ENCODE measurements at regions not wholly inside any gene's neighbourhood (a gene's known extent, or its start where the extent isn't known, plus 50 kb on each side); places are given as distances from the start of the nearest gene placed in this dataset.

DNA sequence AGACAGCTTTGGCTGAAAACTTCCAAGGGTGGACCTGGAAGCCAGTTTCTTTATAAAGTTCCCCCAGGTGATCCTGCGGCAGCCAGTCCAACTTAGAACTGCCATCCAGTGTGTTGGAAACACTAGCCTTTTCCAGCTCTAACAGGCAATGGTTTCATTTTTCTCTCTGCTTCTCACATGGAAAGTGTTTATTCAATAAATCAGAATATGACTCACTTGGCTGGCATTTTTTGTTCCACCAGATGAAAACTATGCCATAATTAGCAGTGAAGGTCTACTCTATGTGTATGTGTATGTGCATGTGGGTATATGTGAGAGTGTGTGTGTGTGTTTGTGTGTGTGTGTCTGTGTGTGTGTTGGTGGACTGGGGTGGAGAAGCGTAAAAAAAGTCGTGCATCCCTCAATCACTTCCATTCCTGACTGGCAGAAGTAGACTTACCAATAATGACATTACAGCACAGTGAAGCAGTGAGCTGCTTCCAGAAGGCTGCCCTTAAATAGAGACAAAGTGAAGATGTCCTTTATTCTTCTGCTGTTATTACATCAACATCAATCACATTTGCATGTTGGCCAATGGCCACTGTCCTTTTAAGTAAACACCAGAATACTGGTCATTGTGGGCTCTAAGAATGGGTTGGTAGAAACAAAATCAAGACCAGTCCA lies 90.9 kb upstream of the SETBP1 start:
- Mint-ChIP-seq H3K27ac (no peak overlapping the region), H3K4me1 (no peaks in the 10 kb centered on the region), H3K27me3 (peaks cover 0 to 7% (median 0%) of the 10 kb centered on the region in 3 donors), H3K9me3 (no peaks in the 10 kb centered on the region), H3K4me3 (no peak overlapping the region), H3K36me3 (no peaks in the 10 kb centered on the region)
- no peak for DNase-seq
- no peak for ATAC-seq (ENCODE audit: low read depth in 2 of 2)

DNA sequence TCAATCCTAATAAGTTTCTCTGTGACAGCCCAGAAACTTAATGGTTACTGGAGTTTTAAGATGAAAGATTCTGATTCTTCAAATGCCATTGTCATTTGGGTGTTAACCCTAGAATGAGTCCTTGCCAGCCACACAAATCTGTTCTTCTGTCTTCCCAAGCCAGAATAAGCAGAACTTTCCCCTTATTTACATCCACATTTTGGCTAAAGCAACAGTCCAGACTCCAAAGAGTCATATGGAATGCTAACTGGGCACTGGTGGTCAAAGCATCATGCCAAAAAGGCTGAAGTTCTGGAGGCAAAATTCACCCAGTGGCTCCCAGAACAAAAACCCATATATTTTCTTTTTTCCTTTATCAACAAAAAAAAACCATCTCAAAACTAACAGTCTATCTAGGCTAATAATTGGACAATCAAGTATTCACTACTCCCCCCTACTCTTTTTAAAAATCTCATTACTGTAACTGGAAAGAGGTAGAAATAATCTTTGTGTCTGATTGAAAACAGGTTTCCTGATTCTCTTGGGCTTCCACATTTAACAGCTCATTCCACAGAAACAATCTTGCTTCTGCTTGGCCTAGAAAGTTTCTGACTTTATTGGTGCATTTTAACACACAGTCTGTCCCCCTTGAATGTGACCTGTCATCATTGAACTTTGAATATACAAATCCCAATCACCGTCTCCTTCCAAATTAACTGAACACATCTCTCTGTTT lies 89.6 kb upstream of the SETBP1 start:
- Mint-ChIP-seq H3K27me3 (peaks cover 0 to 7% (median 0%) of the 10 kb centered on the region in 3 donors), H3K4me3 (no peak overlapping the region), H3K27ac (peak overlapping the region in 1 of 6 donors; percentile 6), H3K4me1 (no peaks in the 10 kb centered on the region), H3K9me3 (no peaks in the 10 kb centered on the region), H3K36me3 (no peaks in the 10 kb centered on the region)
- DNase-seq (no peak), ATAC-seq (ENCODE audit: low read depth in 2 of 2) (no peak)

DNA sequence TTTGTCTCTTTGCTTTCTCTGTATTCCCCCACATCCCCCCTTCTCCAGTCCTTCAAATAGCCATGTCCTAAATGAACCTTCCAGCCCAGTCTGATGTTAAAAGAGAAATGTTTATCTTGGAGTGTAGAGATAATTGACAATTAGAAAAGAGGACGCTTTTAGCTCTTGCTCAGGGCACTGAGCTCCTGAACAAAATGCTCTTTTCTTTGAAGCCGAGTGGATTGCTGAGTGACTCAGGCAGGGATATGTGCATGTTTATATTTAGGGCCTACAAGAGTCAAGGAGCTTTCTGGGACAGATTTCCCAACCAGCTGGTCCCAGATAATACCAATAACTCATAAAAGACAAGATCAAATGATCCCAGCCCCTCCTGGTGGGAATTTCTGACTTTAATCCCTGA lies 88.0 kb upstream of the SETBP1 start:
- Mint-ChIP-seq H3K9me3 (no peaks in the 10 kb centered on the region), H3K4me3 (no peak overlapping the region), H3K27me3 (peaks cover 0 to 7% (median 0%) of the 10 kb centered on the region in 3 donors), H3K36me3 (no peaks in the 10 kb centered on the region), H3K4me1 (peaks cover 6 to 12% (median 11%) of the 10 kb centered on the region in 3 donors), H3K27ac (no peak overlapping the region)
- ATAC-seq (ENCODE audit: low read depth in 2 of 2) (no peak), DNase-seq (no peak)

DNA sequence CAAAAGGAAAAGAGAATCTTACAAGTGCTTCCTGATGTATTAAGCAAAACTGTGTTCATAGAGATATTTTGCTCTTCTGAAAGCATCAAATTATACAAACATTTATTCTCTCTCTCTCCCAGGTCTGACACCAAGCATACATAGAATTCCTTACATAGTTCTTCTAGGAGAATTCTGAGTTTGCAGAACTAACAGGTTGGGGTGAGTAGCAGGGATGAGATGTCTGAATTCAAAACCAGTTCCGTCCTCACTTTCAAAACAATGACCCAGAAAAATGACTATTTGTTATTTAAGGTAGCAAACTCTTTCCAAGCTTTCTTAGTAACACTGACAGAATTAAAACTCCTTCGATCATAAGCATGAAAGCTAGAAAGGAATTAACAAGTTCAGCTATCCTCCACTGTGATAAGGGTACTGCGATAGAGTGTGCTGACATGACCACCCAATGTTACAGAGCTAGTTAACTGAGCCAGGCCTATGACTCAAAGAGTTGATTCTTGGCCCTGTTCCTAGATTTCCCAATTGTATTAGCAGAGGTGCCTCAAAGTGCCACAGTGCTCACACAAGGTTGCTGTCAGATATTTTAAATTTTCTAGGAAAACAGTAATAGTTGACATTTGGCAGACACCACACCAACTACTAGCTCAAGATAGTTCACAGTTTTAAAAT lies 85.8 kb upstream of the SETBP1 start:
- Mint-ChIP-seq H3K4me1 (peaks cover 6 to 15% (median 12%) of the 10 kb centered on the region in 3 donors), H3K9me3 (no peaks in the 10 kb centered on the region), H3K27me3 (peaks cover 0 to 7% (median 0%) of the 10 kb centered on the region in 3 donors), H3K27ac (no peak overlapping the region), H3K4me3 (no peak overlapping the region), H3K36me3 (no peaks in the 10 kb centered on the region)
- ATAC-seq (ENCODE audit: low read depth in 2 of 2) = no peak
- DNase-seq = no peak

DNA sequence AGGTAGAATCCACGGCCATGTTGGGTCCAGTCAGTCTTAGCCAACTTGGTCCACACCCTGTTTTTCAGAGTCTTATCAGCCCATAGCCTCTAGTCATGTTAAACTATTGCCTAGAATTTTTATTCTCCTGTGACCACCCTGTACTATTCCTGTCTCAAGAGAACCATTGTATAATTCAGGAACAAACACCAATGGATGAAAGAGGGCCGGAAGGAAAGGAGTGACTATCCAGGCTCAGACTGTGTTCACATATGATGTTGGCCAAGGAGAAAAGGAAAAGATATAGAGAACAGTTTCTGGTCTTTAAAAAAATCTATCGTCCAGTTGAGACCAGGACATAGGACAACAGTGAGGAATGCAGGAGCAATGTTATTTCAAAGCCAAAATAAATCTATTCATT lies 82.9 kb upstream of the SETBP1 start:
- no peaks in the 10 kb centered on the region for H3K36me3 Mint-ChIP-seq
- H3K9me3 Mint-ChIP-seq = no peaks in the 10 kb centered on the region
- no peak for DNase-seq
- H3K4me3 Mint-ChIP-seq = no peak overlapping the region
- ATAC-seq (ENCODE audit: low read depth in 2 of 2) = no peak
- H3K27me3 Mint-ChIP-seq = peaks cover 0 to 7% (median 0%) of the 10 kb centered on the region in 3 donors
- peaks cover 10 to 18% (median 15%) of the 10 kb centered on the region in 3 donors for H3K4me1 Mint-ChIP-seq
- no peak overlapping the region for H3K27ac Mint-ChIP-seq

DNA sequence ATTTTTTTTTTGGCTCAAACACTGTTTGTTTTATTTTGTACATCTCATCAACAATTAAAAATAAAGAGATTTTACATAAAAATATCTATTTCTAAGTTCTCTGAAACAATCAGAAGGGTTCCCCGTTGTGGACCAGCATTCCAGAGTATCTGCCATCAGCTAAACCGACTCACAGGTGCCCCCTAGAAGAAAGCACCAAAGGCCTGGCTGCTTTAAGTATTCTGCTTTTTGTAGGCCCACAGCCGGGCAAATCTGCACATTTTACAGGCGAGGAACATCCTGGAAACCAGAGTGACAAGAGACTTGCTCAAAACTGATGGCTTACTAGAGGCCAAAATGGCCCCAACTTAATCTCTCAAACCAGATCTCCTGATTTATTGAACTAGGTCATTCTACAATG lies 82.2 kb upstream of the SETBP1 start:
- DNase-seq = no peak
- H3K9me3 Mint-ChIP-seq = no peaks in the 10 kb centered on the region
- no peak overlapping the region for H3K27ac Mint-ChIP-seq
- H3K4me1 Mint-ChIP-seq = peaks cover 12 to 22% (median 18%) of the 10 kb centered on the region in 3 donors
- ATAC-seq (ENCODE audit: low read depth in 2 of 2) = no peak
- H3K36me3 Mint-ChIP-seq = no peaks in the 10 kb centered on the region
- no peak overlapping the region for H3K4me3 Mint-ChIP-seq
- H3K27me3 Mint-ChIP-seq = peaks cover 0 to 5% (median 0%) of the 10 kb centered on the region in 3 donors

DNA sequence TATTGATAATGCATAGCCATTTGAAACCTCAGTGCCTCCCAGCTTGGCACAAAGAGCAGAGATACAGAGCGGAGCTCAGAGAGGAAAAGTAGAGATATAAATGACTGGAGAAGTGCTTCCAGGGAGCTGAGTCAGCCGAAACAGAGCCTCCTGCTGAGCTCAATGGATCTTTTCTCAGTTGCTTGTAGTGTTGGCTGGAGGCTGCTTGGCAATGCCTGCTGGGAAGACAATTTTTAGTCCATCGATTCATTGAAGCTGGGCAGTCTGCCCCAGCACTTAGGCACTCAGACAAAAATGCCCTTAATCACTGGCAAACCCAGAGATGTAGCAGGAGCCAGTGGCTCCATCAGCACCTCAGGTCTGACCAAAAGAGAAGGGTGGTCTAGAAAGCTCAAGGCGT lies 81.3 kb upstream of the SETBP1 start:
- Mint-ChIP-seq H3K9me3 (no peaks in the 10 kb centered on the region), H3K27me3 (no peaks in the 10 kb centered on the region), H3K4me3 (no peak overlapping the region), H3K27ac (no peak overlapping the region), H3K4me1 (peaks cover 12 to 22% (median 18%) of the 10 kb centered on the region in 3 donors), H3K36me3 (no peaks in the 10 kb centered on the region)
- DNase-seq (no peak), ATAC-seq (ENCODE audit: low read depth in 2 of 2) (no peak)

DNA sequence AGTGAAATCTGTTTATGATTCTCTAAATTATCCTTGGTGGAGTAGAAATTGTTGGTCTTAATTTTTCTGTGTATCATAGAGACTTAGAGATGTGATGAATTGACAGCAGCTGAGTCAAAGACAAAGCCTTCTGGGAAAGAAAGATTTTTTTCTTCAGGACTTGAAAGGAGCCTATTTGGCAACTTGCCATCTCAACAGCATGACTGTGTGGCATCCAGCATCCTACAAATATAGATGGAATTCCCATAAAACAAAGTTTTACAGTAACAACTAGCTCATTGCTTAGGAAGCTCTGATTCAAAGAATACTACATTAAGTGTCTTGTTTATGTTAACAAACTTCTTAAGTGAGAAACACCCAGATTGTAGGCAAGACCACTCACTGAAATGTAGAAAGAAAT lies 79.2 kb upstream of the SETBP1 start:
- no peak for ATAC-seq (ENCODE audit: low read depth in 2 of 2)
- no peak overlapping the region for H3K4me3 Mint-ChIP-seq
- no peaks in the 10 kb centered on the region for H3K36me3 Mint-ChIP-seq
- H3K27me3 Mint-ChIP-seq = no peaks in the 10 kb centered on the region
- H3K9me3 Mint-ChIP-seq = no peaks in the 10 kb centered on the region
- no peak for DNase-seq
- peaks cover 12 to 22% (median 18%) of the 10 kb centered on the region in 3 donors for H3K4me1 Mint-ChIP-seq
- H3K27ac Mint-ChIP-seq = no peak overlapping the region

DNA sequence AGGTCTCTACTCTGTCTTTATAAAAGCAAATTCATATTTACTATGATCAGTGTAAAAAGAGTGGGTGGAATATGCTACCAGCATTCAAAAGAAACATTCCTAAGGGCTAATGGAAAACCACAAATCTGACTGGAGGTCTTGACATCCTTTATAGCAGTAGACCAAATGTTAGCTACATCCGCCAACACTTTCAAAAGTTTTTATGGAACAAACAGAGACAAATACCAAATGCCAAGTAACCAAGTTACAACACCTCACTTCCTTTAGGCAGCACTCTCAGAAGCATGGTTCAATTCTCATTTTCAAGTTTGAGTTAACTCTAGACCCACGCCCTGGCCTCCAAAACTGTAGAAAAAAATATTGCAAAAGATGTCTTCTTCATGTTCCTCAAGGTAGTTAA lies 78.3 kb upstream of the SETBP1 start:
- ATAC-seq (ENCODE audit: low read depth in 2 of 2) (no peak), DNase-seq (no peak)
- Mint-ChIP-seq H3K36me3 (no peaks in the 10 kb centered on the region), H3K4me3 (no peak overlapping the region), H3K27ac (no peak overlapping the region), H3K4me1 (peaks cover 6 to 13% (median 8%) of the 10 kb centered on the region in 3 donors), H3K27me3 (no peaks in the 10 kb centered on the region), H3K9me3 (no peaks in the 10 kb centered on the region)

DNA sequence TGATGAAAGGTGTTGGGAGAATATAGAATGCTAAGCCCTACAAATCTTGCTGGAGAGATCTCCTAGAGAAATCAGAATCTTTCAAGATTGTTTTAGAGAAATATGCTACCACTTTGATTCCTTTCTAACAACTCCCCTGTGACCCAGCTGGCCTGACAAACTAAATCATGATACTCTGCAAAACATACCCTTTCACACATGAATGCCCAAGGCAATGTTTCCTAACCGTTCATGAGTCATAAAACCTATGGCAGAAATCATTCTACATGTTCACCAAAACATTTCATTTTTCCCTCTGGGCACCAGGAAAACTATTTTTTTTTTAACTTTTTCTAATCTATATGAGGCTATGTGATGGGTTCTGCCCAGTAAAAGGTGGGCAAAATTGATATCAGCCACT lies 77.8 kb upstream of the SETBP1 start:
- ATAC-seq (ENCODE audit: low read depth in 2 of 2) = no peak
- Mint-ChIP-seq H3K36me3 (no peaks in the 10 kb centered on the region), H3K9me3 (no peaks in the 10 kb centered on the region), H3K4me3 (no peak overlapping the region), H3K27ac (peak overlapping the region in 1 of 6 donors; percentile 0), H3K4me1 (peaks cover 6 to 8% (median 7%) of the 10 kb centered on the region in 3 donors), H3K27me3 (no peaks in the 10 kb centered on the region)
- no peak for DNase-seq

DNA sequence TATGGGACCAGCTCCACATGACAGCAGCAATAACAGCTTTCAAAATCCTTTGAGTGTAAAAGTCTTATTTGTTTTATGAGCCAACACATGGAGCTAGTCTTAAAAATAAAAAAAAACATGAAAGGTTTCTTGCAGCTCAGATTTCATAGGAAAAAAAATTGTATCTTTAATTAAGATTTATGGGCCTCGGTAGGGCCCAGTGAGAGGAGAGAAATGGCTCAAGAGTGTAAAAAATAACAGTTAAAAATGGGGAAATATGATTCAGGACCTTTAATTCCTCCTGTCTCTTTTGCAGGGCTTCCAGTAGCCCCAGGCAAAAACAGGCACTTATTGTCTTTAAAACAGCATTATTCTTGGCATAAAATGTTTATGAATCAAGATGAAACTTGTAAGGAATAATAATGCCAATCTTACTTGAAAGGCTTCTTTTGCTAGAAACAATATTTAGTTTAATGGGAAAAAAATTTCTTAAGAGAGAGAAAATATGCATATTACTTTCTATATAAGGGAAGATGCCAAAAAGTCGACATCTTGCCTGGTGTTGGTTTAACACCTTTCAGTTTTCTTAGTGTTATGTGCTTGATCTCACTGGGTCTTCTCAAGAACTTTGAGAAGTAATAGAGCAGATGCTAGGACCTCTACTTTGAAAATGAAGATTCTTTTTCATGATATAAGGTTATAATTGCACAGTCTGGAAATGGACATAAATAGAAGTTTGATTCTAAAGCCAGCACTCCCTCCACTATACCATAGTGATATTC lies 71.3 kb upstream of the SETBP1 start:
- ATAC-seq (ENCODE audit: low read depth in 2 of 2) = no peak
- no peaks in the 10 kb centered on the region for H3K27me3 Mint-ChIP-seq

DNA sequence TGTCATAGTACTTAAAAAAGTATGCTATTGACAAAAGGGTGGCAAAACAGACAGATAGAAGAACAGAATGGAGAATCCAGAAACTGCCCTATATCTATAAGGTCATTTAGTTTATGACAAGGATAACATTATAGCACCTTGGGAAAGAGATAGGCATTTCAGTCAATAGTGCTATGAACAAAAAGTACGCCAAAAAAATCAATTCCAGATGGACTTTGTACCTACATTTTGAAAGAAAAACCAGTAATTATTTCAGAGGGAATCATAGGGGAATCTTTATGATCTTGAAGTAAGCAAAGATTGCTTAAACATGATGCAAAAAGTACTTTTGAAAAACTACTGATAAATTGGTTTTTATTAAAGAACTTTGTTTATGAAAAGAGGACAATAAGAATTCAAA lies 59.9 kb upstream of the SETBP1 start:
- Mint-ChIP-seq H3K4me3 (no peak overlapping the region), H3K27me3 (peaks cover 0 to 23% (median 13%) of the 10 kb centered on the region in 3 donors), H3K36me3 (peaks cover 13 to 16% of the 10 kb centered on the region in 2 donors), H3K4me1 (peaks cover 3 to 8% (median 4%) of the 10 kb centered on the region in 3 donors), H3K27ac (peak overlapping the region in 1 of 6 donors; percentile 15), H3K9me3 (peaks cover 3 to 27% (median 11%) of the 10 kb centered on the region in 7 donors)
- DNase-seq (no peak), ATAC-seq (ENCODE audit: low read depth in 2 of 2) (no peak)

More for the DNA sequence above, 71.3 kb upstream of the SETBP1 start:
- DNase-seq = no peak
- H3K27ac Mint-ChIP-seq = no peak overlapping the region
- H3K4me1 Mint-ChIP-seq = no peaks in the 10 kb centered on the region
- H3K36me3 Mint-ChIP-seq = peaks cover 0 to 7% of the 10 kb centered on the region in 2 donors
- no peak overlapping the region for H3K4me3 Mint-ChIP-seq
- no peaks in the 10 kb centered on the region for H3K9me3 Mint-ChIP-seq

DNA sequence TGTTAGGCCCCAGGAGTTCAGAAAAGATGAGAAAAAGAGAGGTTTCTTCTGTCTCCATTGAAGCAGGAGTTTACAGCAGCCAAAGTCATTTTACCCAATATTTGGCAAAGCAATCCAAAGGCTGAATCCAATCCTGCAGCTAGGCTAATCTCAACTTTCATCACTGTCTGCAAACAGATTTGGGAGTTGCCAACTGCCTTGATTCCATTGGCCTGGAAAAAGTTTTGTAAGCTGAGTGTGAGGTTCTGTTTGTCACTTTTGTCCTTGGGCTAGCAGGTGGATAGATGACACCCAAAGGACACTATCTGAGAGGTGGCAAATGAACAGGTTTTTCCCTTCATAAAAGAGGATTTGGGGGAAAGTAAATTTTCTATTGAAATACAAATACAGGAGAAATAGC lies 56.6 kb upstream of the SETBP1 start:
- peaks cover 0 to 5% (median 5%) of the 10 kb centered on the region in 3 donors for H3K27me3 Mint-ChIP-seq
- H3K27ac Mint-ChIP-seq = peak overlapping the region in 1 of 6 donors; percentile 73
- peaks cover 0 to 5% (median 0%) of the 10 kb centered on the region in 7 donors for H3K9me3 Mint-ChIP-seq
- DNase-seq (no peak), ATAC-seq (ENCODE audit: low read depth in 2 of 2) (no peak)
- H3K36me3 Mint-ChIP-seq = peaks cover 0 to 4% of the 10 kb centered on the region in 2 donors
- H3K4me1 Mint-ChIP-seq = peaks cover 4 to 8% (median 8%) of the 10 kb centered on the region in 3 donors
- H3K4me3 Mint-ChIP-seq = no peak overlapping the region

Measured in naive B cell (primary cell).